ENCODE measurements at regions not wholly inside any gene's neighbourhood (a gene's known extent, or its start where the extent isn't known, plus 50 kb on each side); places are given as distances from the start of the nearest gene placed in this dataset.

DNA sequence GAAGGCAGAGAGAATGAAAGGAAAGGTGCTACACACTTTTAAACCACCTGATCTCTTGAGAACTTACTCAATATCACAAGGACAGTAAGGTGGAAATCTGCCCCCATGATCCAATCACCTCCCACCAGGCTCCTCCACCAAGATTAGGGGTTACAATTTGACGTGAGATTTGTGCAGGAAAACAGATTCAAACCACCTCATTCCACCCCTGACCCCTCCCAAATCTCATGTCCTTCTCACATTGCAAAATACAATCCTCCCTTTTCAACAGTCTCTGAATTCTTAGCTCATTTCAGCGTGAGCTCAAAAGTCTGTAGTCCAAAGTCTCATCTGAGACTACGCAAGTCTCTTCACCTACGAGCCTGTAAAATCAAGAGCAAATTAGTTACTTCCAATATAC is 768.3 kb upstream of the COX7C start:
- no peak overlapping the region for H3T11ph ChIP-seq (ENCODE audit: low read length)
- H2AFZ ChIP-seq (ENCODE audit: low read length): no peak overlapping the region
- H3K23me2 ChIP-seq (ENCODE audit: insufficient read length, low read depth, low read length, poor library complexity, severe bottlenecking): no peaks in the 10 kb centered on the region
- Mint-ChIP-seq H3K27ac (no peak overlapping the region), H3K36me3 (ENCODE audit: insufficient read depth in 1 of 3, low read depth in 3 of 3) (peaks cover 2 to 17% (median 6%) of the 10 kb centered on the region in 3 experiments), H3K4me1 (0 out of 4 replicates have a peak, but pooled peaks cover 0 to 3% of the 10 kb centered on the region in 2 experiments), H3K4me3 (no peak overlapping the region), H3K9me3 (peaks cover 3 to 23% of the 10 kb centered on the region in 2 experiments), H3K27me3 (ENCODE audit: low read depth) (no peaks in the 10 kb centered on the region; the same call in 1 of the 2 replicates)
- no peak overlapping the region for H4K5ac ChIP-seq (ENCODE audit: insufficient read length, low read depth, low read length)
- no peak for DNase-seq
- no peak overlapping the region for H2BK5ac ChIP-seq (ENCODE audit: insufficient read length, low read length)
- no peaks in the 10 kb centered on the region for H3K27me3 ChIP-seq (ENCODE audit: insufficient read depth, low read length)
- no peak overlapping the region for H3K4ac ChIP-seq (ENCODE audit: low read depth, low read length)
- no peak overlapping the region for H3K23ac ChIP-seq (ENCODE audit: insufficient read length, low read depth, low read length)
- no peak overlapping the region for H3K4me2 ChIP-seq (ENCODE audit: insufficient read depth, insufficient read length, low read length)
- H2AK5ac ChIP-seq (ENCODE audit: insufficient read length, low read length): no peak overlapping the region
- H3K56ac ChIP-seq (ENCODE audit: insufficient read length, low read depth, low read length): no peak overlapping the region
- H3K14ac ChIP-seq (ENCODE audit: insufficient read depth, low read length): no peak overlapping the region
- H3K27ac ChIP-seq (ENCODE audit: insufficient read length, low read depth, low read length): no peak overlapping the region
- no peaks in the 10 kb centered on the region for H3K9me3 ChIP-seq (ENCODE audit: control insufficient read depth, low read depth, low read length)
- H2BK12ac ChIP-seq (ENCODE audit: insufficient read length, low read depth, low read length): no peak overlapping the region
- no peak overlapping the region for H2BK20ac ChIP-seq (ENCODE audit: low read depth, low read length, poor library complexity, severe bottlenecking)
- no peak overlapping the region for H3K9ac ChIP-seq (ENCODE audit: extremely low read depth, insufficient read length, low read length)
- H4K91ac ChIP-seq (ENCODE audit: insufficient read length, low read depth, low read length): no peak overlapping the region
- no peak overlapping the region for H2BK120ac ChIP-seq (ENCODE audit: low read depth, low read length, poor library complexity, severe bottlenecking)
- H3K79me1 ChIP-seq (ENCODE audit: insufficient read depth, low read depth, low read length, poor library complexity, severe bottlenecking): no peaks in the 10 kb centered on the region
- no peak overlapping the region for H3K18ac ChIP-seq (ENCODE audit: insufficient read length, low read depth, low read length)
- TF ChIP-seq, protein P1, sequence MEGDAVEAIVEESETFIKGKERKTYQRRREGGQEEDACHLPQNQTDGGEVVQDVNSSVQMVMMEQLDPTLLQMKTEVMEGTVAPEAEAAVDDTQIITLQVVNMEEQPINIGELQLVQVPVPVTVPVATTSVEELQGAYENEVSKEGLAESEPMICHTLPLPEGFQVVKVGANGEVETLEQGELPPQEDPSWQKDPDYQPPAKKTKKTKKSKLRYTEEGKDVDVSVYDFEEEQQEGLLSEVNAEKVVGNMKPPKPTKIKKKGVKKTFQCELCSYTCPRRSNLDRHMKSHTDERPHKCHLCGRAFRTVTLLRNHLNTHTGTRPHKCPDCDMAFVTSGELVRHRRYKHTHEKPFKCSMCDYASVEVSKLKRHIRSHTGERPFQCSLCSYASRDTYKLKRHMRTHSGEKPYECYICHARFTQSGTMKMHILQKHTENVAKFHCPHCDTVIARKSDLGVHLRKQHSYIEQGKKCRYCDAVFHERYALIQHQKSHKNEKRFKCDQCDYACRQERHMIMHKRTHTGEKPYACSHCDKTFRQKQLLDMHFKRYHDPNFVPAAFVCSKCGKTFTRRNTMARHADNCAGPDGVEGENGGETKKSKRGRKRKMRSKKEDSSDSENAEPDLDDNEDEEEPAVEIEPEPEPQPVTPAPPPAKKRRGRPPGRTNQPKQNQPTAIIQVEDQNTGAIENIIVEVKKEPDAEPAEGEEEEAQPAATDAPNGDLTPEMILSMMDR (conservative IDR thresholded peaks at IDR 0.05): no peak
- no peaks in the 10 kb centered on the region for H3K4me1 ChIP-seq (ENCODE audit: insufficient read depth, low read length)
- no peak overlapping the region for H4K8ac ChIP-seq (replicated peaks; ENCODE audit: insufficient read length, low read depth, low read length)
- H2BK15ac ChIP-seq (ENCODE audit: low read depth, low read length): no peak overlapping the region
- H3K79me2 ChIP-seq (ENCODE audit: insufficient read depth, low read length): no peaks in the 10 kb centered on the region
- no CpG with 5 or more reads among the region's 4 CpGs for WGBS (ENCODE audit: extremely low coverage, insufficient read length, low lambda C conversion rate)
- no peaks in the 10 kb centered on the region for H4K20me1 ChIP-seq (ENCODE audit: control insufficient read depth, insufficient read depth, insufficient read length)

Data from H9 (cell line).